ENCODE measurements at regions not wholly inside any gene's neighbourhood (a gene's known extent, or its start where the extent isn't known, plus 50 kb on each side); places are given as distances from the start of the nearest gene placed in this dataset.

DNA sequence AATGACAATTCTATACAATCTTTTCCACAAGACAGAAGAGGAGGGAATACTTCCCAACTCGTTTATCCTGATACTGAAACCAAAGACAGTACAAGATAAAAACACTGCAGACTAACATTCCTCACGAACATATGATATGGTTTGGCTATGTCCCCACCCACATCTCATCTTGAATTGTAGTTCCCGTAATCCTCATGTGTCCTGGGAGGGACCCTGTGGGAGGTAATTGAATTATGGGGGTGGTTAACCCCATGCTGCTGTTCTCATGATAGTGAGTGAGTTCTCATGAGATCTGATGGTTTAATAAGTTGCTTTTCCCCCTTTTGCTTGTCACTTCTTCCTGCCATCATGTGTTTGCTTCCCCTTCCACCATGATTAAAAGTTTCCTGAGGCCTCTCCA, 83.9 kb upstream of the PROK2 start:
- no peak for TF ChIP-seq EZH2 (IDR thresholded peaks at IDR 0.05; ENCODE audit: insufficient read depth, low read length)
- TF ChIP-seq, protein P1, sequence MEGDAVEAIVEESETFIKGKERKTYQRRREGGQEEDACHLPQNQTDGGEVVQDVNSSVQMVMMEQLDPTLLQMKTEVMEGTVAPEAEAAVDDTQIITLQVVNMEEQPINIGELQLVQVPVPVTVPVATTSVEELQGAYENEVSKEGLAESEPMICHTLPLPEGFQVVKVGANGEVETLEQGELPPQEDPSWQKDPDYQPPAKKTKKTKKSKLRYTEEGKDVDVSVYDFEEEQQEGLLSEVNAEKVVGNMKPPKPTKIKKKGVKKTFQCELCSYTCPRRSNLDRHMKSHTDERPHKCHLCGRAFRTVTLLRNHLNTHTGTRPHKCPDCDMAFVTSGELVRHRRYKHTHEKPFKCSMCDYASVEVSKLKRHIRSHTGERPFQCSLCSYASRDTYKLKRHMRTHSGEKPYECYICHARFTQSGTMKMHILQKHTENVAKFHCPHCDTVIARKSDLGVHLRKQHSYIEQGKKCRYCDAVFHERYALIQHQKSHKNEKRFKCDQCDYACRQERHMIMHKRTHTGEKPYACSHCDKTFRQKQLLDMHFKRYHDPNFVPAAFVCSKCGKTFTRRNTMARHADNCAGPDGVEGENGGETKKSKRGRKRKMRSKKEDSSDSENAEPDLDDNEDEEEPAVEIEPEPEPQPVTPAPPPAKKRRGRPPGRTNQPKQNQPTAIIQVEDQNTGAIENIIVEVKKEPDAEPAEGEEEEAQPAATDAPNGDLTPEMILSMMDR (IDR thresholded peaks at IDR 0.05; ENCODE audit: insufficient read depth, low read depth, low read length) = no peak

All from astrocyte (in vitro differentiated cells and primary cell).